Astrocyte (in vitro differentiated cells and primary cell): ENCODE measurements at regions not wholly inside any gene's neighbourhood (a gene's known extent, or its start where the extent isn't known, plus 50 kb on each side); places are given as distances from the start of the nearest gene placed in this dataset.

Experiments
- CTCF ChIP-seq: IDR thresholded peaks from 2 replicates; pipeline ENCODE4 v1.5.1; 2011; ENCODE audit warnings: low read depth, mild to moderate bottlenecking, inconsistent platforms, low read length, moderate library complexity; ENCODE audit not compliant: insufficient read depth
- EZH2 ChIP-seq: IDR thresholded peaks from 2 replicates; pipeline ENCODE4 v1.6.1; 2012; ENCODE audit warnings: mild to moderate bottlenecking, low read length, inconsistent platforms; ENCODE audit not compliant: insufficient read depth

DNA sequence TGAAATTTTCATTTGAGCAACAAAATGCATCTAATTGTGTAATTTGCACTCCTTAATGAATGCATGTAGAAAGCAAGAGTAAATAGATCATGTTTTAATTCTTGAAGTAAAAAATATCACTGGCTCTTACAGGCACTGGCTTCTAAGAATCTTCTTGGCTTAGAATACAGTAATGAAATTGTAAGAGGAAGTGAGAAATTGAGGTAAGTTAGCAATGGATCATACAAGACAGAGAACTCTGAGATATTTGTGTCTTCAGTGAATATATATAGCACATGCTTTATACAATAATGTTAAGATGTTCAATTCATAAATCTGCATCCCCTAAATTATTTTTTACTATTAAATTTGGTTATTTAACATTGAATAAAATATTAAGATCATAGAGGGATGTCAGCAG, 465.0 kb downstream of the CNTN3 start:
- TF ChIP-seq CTCF: no peak
- TF ChIP-seq EZH2: no peak
